SU-DHL-6 (cell line): ENCODE measurements at regions not wholly inside any gene's neighbourhood (a gene's known extent, or its start where the extent isn't known, plus 50 kb on each side); places are given as distances from the start of the nearest gene placed in this dataset.

Experiments used
- H2AFZ ChIP-seq: fragments of 200-600 bp; sonication (generic); 2 replicates; pipeline ENCODE4 v1.6.1; 2014; ENCODE audit warnings: low read depth, mild to moderate bottlenecking, moderate library complexity, mixed read lengths, antibody characterized with exemption, low read length; ENCODE audit not compliant: severe bottlenecking
- H3F3A ChIP-seq: fragments of 200-600 bp; shearing (Covaris generic); 2 replicates; pipeline ENCODE4 v1.6.0; 2016; ENCODE audit warnings: antibody characterized with exemption, mild to moderate bottlenecking; ENCODE audit not compliant: insufficient read depth
- H3K27ac ChIP-seq: fragments of 200-600 bp; sonication (generic); 2 replicates; pipeline ENCODE4 v1.5.1; 2016; ENCODE audit warnings: low read depth, mild to moderate bottlenecking, low read length, moderate library complexity, mixed read lengths
- H3K27me3 ChIP-seq: fragments of 200-600 bp; sonication (generic), shearing (Covaris generic); 2 replicates; pipeline ENCODE4 v1.6.0; 2014; ENCODE audit warnings: mild to moderate bottlenecking, low read length
- H3K36me3 ChIP-seq: fragments of 200-600 bp; sonication (generic); 2 replicates; pipeline ENCODE4 v1.6.1; 2014; ENCODE audit warnings: mild to moderate bottlenecking, low read length, mixed read lengths
- H3K4me2 ChIP-seq: fragments of 300-600, 200-600 bp; shearing (Covaris generic), sonication (generic); 2 replicates; pipeline ENCODE4 v1.6.0; 2014; ENCODE audit warnings: low read length, low read depth, mild to moderate bottlenecking; ENCODE audit not compliant: poor library complexity, severe bottlenecking
- H3K4me3 ChIP-seq: fragments of 200-600 bp; sonication (generic); 2 replicates; pipeline ENCODE4 v1.5.1; 2014; ENCODE audit warnings: antibody characterized with exemption, low read length, mild to moderate bottlenecking, mixed read lengths; ENCODE audit not compliant: insufficient read depth, poor library complexity, severe bottlenecking
- H3K79me2 ChIP-seq: fragments of 200-600 bp; sonication (generic); 2 replicates; pipeline ENCODE4 v1.6.1; 2014; ENCODE audit warnings: mild to moderate bottlenecking, low read length, moderate library complexity; ENCODE audit not compliant: insufficient read depth
- H3K9ac ChIP-seq: fragments of 200-600 bp; sonication (generic); 2 replicates; pipeline ENCODE4 v1.7.0; 2014; ENCODE audit warnings: mild to moderate bottlenecking, low read length
- H3K9me2 ChIP-seq: fragments of 200-600 bp; sonication (generic); replicated peaks from 2 replicates; pipeline ENCODE4 v1.6.1; 2014; ENCODE audit warnings: low read length; ENCODE audit not compliant: insufficient read depth
- H3K9me3 ChIP-seq: fragments of 200-600 bp; sonication (generic); 2 replicates; pipeline ENCODE4 v1.6.1; 2014; ENCODE audit warnings: low read length, mixed read lengths; ENCODE audit not compliant: insufficient read depth
- H4K20me1 ChIP-seq: fragments of 200-600 bp; sonication (generic); 2 replicates; pipeline ENCODE4 v1.6.1; 2014; ENCODE audit warnings: low read depth, mild to moderate bottlenecking, antibody characterized with exemption, low read length, moderate library complexity, mixed read lengths
- CTCF ChIP-seq: fragments of 200-600 bp; sonication (generic); IDR thresholded peaks from one replicate; pipeline ENCODE4 v1.5.1; 2017; ENCODE audit warnings: antibody characterized with exemption, mild to moderate bottlenecking, low read length, moderate library complexity; ENCODE audit not compliant: insufficient read depth, poor library complexity, severe bottlenecking
- EZH2phosphoT487 ChIP-seq: fragments of 200-600 bp; sonication (generic), shearing (Covaris generic); conservative IDR thresholded peaks from 2 replicates; pipeline ENCODE4 v1.6.1; 2018; ENCODE audit warnings: mild to moderate bottlenecking, antibody characterized with exemption, low read length, moderate library complexity, mixed read lengths

- no peaks in the 10 kb centered on the region for H4K20me1 ChIP-seq
- H3K79me2 ChIP-seq = no peaks in the 10 kb centered on the region
- H3K9me3 ChIP-seq = no peaks in the 10 kb centered on the region
- no peaks in the 10 kb centered on the region for H3K27me3 ChIP-seq
- no peaks in the 10 kb centered on the region for H3F3A ChIP-seq
- no peak overlapping the region for H3K9ac ChIP-seq
- no peak overlapping the region for H3K4me2 ChIP-seq
- no peak overlapping the region for H3K27ac ChIP-seq
- no peaks in the 10 kb centered on the region for H3K9me2 ChIP-seq
- no peak overlapping the region for H2AFZ ChIP-seq
- no peak overlapping the region for H3K4me3 ChIP-seq
- TF ChIP-seq CTCF = no peak
- no peak for TF ChIP-seq EZH2phosphoT487
- no peaks in the 10 kb centered on the region for H3K36me3 ChIP-seq
Measured at GRCh38 chr1:70911861-70912260, 135.8 kb downstream of the PTGER3 start.

- Histone ChIP-seq H3K9ac (no peak overlapping the region), H3K4me3 (no peak overlapping the region), H3K27ac (no peak overlapping the region), H3K36me3 (no peaks in the 10 kb centered on the region), H3K27me3 (no peaks in the 10 kb centered on the region), H3F3A (no peaks in the 10 kb centered on the region), H4K20me1 (no peaks in the 10 kb centered on the region), H2AFZ (no peak overlapping the region), H3K79me2 (no peaks in the 10 kb centered on the region), H3K4me2 (no peak overlapping the region), H3K9me3 (no peaks in the 10 kb centered on the region), H3K9me2 (no peaks in the 10 kb centered on the region)
- TF ChIP-seq CTCF (no peak), EZH2phosphoT487 (no peak)
Measured at GRCh38 chr1:70914224-70914623, 133.4 kb downstream of the PTGER3 start.

GRCh38 chr1:70915258-70916033 lies 132.2 kb downstream of the PTGER3 start:
- no peaks in the 10 kb centered on the region for H3K79me2 ChIP-seq
- no peaks in the 10 kb centered on the region for H3K9me3 ChIP-seq
- no peaks in the 10 kb centered on the region for H3K9me2 ChIP-seq
- H3F3A ChIP-seq = no peaks in the 10 kb centered on the region
- H4K20me1 ChIP-seq = no peaks in the 10 kb centered on the region
- H3K9ac ChIP-seq = no peak overlapping the region
- no peak overlapping the region for H2AFZ ChIP-seq
- TF ChIP-seq CTCF = no peak
- no peak for TF ChIP-seq EZH2phosphoT487
- no peaks in the 10 kb centered on the region for H3K36me3 ChIP-seq
- H3K4me3 ChIP-seq = no peak overlapping the region
- no peak overlapping the region for H3K4me2 ChIP-seq
- no peaks in the 10 kb centered on the region for H3K27me3 ChIP-seq
- no peak overlapping the region for H3K27ac ChIP-seq
